ENCODE measurements at regions not wholly inside any gene's neighbourhood (a gene's known extent, or its start where the extent isn't known, plus 50 kb on each side); places are given as distances from the start of the nearest gene placed in this dataset.

DNA sequence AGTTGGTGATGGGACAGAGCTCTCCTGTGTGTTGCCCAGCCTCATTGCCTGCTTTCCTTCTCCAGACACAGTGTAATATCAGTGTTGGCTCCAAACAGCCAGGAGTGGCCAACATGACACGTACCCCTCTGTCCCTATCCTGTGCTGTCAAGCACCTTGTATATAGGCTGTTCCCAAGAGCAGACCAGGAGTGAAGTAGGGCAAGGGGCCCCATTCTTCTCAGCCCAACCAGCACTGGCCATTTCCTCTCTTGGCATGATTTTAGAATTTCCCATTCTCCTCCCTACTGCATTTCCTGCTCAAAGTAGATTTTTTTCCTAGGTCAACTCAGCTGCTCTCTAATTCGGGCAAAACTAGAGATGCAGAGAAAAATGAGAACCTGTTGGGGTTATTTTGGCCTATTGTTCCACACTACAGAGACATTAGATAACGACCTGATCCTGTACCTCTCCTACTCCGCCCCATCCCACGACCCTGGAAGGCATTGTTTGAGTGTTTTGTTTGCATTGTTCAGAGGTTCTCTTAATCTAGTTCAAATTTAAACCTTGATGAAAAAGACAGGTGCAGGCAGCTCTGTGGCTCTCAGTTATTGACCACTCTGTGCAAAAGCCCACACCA is 95.6 kb downstream of the RASSF10 start:
- TF ChIP-seq, protein P1, sequence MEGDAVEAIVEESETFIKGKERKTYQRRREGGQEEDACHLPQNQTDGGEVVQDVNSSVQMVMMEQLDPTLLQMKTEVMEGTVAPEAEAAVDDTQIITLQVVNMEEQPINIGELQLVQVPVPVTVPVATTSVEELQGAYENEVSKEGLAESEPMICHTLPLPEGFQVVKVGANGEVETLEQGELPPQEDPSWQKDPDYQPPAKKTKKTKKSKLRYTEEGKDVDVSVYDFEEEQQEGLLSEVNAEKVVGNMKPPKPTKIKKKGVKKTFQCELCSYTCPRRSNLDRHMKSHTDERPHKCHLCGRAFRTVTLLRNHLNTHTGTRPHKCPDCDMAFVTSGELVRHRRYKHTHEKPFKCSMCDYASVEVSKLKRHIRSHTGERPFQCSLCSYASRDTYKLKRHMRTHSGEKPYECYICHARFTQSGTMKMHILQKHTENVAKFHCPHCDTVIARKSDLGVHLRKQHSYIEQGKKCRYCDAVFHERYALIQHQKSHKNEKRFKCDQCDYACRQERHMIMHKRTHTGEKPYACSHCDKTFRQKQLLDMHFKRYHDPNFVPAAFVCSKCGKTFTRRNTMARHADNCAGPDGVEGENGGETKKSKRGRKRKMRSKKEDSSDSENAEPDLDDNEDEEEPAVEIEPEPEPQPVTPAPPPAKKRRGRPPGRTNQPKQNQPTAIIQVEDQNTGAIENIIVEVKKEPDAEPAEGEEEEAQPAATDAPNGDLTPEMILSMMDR (IDR thresholded peaks at IDR 0.05): no peak
- TF ChIP-seq TCF12 (IDR thresholded peaks at IDR 0.05) (no peak), POLR2AphosphoS5 (IDR thresholded peaks at IDR 0.05; ENCODE audit: low read depth, low read length) (no peak), MXI1 (IDR thresholded peaks at IDR 0.05; ENCODE audit: low read depth, low read length) (no peak), NRF1 (IDR thresholded peaks at IDR 0.05; ENCODE audit: low read depth, low read length) (no peak), FOXJ3 (CRISPR knock-in tag; IDR thresholded peaks at IDR 0.05) (no peak), SIN3A (IDR thresholded peaks at IDR 0.05; ENCODE audit: borderline replicate concordance, low read depth, low read length) (no peak), EP300 (IDR thresholded peaks at IDR 0.05; ENCODE audit: borderline replicate concordance in 1 of 2, low read depth in 1 of 2, low read length in 1 of 2) (no peak), IRF3 (IDR thresholded peaks at IDR 0.05; ENCODE audit: low read depth, low read length) (no peak), JUND (IDR thresholded peaks at IDR 0.05) (no peak), RFX5 (IDR thresholded peaks at IDR 0.05; ENCODE audit: low read length) (no peak), RAD21 (IDR thresholded peaks at IDR 0.05; ENCODE audit: low read length) (no peak)
- TF ChIP-seq, protein P2, sequence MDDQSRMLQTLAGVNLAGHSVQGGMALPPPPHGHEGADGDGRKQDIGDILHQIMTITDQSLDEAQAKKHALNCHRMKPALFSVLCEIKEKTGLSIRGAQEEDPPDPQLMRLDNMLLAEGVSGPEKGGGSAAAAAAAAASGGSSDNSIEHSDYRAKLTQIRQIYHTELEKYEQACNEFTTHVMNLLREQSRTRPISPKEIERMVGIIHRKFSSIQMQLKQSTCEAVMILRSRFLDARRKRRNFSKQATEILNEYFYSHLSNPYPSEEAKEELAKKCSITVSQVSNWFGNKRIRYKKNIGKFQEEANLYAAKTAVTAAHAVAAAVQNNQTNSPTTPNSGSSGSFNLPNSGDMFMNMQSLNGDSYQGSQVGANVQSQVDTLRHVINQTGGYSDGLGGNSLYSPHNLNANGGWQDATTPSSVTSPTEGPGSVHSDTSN (IDR thresholded peaks at IDR 0.05): no peak

All from SK-N-SH (cell line).